GM13977 (cell line): ENCODE measurements at regions not wholly inside any gene's neighbourhood (a gene's known extent, or its start where the extent isn't known, plus 50 kb on each side); places are given as distances from the start of the nearest gene placed in this dataset.

ENCODE experiments used
- DNase-seq: peaks from one replicate; pipeline ENCODE4 v3.0.0; 2012; ENCODE audit warnings: low spot score
- CTCF ChIP-seq: IDR thresholded peaks from 2 replicates; pipeline ENCODE4 v1.5.1; 2012; ENCODE audit warnings: mild to moderate bottlenecking, control low read depth; ENCODE audit not compliant: insufficient read depth; ENCODE audit errors: extremely low read depth, missing control alignments
- in situ Hi-C: fragments of 300-500 bp; cut with MboI; formaldehyde crosslinking; loops from one replicate; pipeline ENCODE4 v1.12.0; 2022; ENCODE audit warnings: low sequenced_read_pairs, low pct_unique_long_range_greater_than_20kb, mixed read lengths, inconsistent platforms; ENCODE audit not compliant: unreplicated experiment

DNA sequence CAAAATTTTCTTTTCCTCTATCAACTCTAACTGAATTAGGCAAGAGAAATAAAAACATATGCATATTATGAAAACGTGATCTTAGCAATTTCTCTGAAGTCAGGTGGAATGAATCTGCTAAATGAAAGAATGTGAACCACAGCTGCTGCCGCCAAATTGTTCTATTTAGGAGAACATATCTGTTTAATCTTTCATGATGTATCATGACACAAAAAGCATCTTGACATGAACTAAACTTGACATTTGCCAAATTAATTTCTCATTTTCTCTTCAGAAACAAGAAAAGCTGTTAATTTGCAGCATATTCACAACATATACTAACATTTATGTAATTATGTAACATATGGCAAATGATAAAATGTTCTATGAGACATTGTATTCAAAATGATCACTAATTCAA, 1237.9 kb downstream of the TECRL start:
- no peak for TF ChIP-seq CTCF
- DNase-seq: no peak
- in situ Hi-C loops: no loop called here

DNA sequence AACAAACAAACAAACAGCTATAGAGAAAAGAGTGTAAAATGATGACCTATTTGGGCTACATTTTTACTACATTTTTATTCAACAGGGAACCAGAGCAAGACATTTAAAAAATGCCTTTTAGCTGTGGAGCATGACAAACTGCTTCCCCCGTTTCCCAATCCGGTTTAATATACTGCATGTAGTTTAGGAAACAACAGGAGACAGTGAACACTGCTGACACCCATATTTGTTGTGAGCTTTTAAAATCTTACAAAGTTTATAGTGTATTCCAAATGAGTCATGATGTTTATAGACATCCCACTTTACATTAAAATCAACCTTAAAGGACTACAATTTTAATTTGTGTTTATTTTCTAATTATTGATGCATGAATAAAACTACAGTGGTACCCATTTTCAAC, 1238.3 kb downstream of the TECRL start:
- TF ChIP-seq CTCF: no peak
- no peak for DNase-seq

GRCh38 chr4:63169836-63170235, 1239.4 kb downstream of the TECRL start:
- in situ Hi-C loops: no loop called here
- TF ChIP-seq CTCF: no peak
- no peak for DNase-seq

More for the DNA sequence above, 1238.3 kb downstream of the TECRL start:
- in situ Hi-C loops: no loop called here

DNA sequence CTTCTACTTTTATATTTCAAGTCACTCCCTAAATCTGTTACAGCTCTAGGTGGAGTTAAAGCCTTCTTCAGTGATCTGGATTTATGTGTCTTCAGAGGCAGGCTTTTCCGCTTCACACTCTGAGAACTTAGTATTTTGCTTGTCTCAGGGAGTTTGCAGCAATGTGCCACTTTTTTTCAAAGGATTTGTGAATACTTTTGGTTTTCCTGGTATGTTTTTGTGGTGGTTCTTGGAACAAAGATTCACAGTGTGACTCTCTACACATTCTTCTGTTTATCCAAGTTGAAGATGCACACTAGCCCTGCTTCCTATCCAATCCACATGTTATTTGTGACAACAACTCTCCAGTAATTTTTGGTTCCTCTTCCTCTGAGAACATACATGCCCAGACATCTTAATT, 1253.7 kb downstream of the TECRL start:
- TF ChIP-seq CTCF: no peak
- in situ Hi-C loops: no loop called here
- DNase-seq: no peak

- no peak for TF ChIP-seq CTCF
- DNase-seq: no peak
- in situ Hi-C loops: no loop called here
Measured at GRCh38 chr4:63123441-63123840, 1285.8 kb downstream of the TECRL start.

DNA sequence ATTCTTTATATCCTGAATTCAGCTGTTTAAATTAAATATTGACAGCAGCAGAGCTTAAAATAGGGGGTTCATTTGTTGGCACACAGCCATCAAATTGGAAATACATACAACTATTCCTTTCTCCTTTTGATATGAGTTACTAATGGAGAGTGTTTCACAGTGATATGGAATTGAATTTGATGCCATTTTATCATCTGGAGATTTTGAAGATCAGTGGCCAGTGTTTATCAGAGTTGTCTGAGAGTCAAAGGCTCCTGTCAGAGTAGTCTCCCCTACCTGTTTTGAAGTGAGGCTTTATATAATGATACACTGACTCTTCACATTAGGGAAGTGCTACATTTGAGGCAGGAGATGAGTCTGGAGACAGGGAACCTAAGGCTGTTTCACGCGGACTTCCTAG, 1286.3 kb downstream of the TECRL start:
- in situ Hi-C loops: no loop called here
- TF ChIP-seq CTCF: no peak
- DNase-seq: no peak

DNA sequence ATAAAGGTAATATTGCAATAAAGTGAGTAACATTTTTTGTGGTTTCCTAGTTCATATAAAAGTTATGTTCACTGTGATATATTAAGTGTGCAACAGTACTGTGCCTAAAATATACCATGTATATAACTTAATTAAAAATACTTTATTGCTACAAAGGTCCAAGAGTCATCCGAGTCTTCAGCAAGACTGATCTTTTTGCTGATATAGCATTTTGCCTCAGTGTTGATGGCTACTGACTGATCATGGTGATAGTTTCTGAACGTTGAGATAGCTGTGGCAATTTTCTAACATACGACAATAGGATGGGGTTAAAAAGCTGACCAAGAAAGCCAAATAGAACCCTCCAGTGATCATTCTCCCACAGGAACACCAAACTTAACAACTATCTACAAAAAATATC, 1302.7 kb downstream of the TECRL start:
- TF ChIP-seq CTCF: no peak
- DNase-seq: no peak
- in situ Hi-C loops: no loop called here
